ENCODE measurements at regions not wholly inside any gene's neighbourhood (a gene's known extent, or its start where the extent isn't known, plus 50 kb on each side); places are given as distances from the start of the nearest gene placed in this dataset.

DNA sequence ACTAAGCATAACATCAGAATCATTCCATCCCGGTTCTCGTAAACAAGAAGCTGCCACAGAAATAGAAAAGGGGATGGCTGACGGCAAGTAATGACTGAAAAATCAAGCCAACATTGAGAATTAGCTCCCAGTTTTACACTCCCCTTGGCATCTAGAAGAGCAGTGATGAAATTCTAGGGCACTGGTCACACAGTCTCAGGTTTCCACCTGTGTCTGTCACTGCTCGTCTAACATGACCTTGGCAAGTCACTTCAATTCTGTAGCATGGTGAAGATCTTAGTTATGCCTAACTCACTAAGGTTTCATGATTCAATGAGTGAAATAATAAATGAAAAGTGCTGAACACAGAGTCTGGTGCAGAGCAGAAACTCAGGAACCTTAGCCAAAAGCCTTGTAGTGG, 272.3 kb upstream of the ARRDC4 start:
- TF ChIP-seq CTCF (IDR thresholded peaks at IDR 0.05) (no peak), POLR2A (IDR thresholded peaks at IDR 0.05) (no peak)
